ENCODE measurements at regions not wholly inside any gene's neighbourhood (a gene's known extent, or its start where the extent isn't known, plus 50 kb on each side); places are given as distances from the start of the nearest gene placed in this dataset.

DNA sequence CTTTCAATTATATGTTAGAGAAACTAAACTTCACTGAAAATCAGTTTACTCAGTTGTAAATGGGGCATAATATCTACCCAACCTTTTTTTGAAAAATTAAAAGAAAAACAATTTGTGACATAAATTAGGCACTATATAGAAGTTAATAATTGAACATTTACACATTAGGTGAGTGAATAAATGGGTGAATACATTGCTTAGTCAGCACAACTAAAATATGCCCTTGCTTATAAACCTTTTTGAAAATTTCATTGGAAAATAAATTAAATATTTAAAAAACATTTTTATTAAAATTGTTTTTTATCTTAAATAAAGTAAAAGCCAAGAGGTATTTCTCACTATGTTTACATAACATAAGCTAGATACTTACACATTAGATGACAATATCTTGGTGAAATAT lies 994.5 kb upstream of the TENM4 start:
- intact Hi-C loops (cut with micrococcal nuclease; ENCODE audit: unreplicated experiment) (no loop called here), in situ Hi-C loops (cut with MboI) (no loop called here)
- TF ChIP-seq POLR2A (IDR thresholded peaks at IDR 0.05; ENCODE audit: low read depth, low read length), result no peak
- no peak for TF ChIP-seq RAD21 (IDR thresholded peaks at IDR 0.05; ENCODE audit: insufficient read depth, low read depth, low read length)

DNA sequence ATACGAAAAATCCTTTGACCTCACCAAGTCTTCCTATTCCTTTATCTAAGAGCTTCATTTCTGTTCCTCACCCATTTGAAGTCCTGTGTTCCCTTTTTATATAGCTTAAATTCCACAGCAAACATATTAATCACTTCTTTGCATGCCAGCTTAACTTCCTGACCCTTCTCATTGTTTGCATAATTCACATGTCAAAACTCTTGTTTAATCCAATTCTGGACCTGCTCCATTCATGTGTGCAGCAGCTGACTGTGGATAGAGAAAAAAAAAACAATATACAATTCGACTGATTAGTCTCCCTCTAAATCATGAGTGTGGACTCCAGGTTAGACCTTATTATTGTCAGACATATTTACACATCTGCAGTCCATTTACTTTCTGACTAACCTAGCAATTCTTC lies 991.2 kb upstream of the TENM4 start:
- H3K9me3 ChIP-seq (replicated peaks; ENCODE audit: control insufficient read depth, insufficient read depth, low read length), result no peaks in the 10 kb centered on the region
- H3K79me2 ChIP-seq (ENCODE audit: control insufficient read depth, insufficient read depth, low read length), result no peaks in the 10 kb centered on the region
- ChIA-PET RAD21 (ENCODE audit: unreplicated experiment) (no interaction called here), POLR2A (no interaction called here), SMC1A (ENCODE audit: uncharacterized antibody, unreplicated experiment) (interaction anchor here (1.0 kb wide), 1 partner anchor 16 kb away, joined by 3 read pairs; no protein-coding TSS in a partner anchor), CTCF (no interaction called here)
- no peaks in the 10 kb centered on the region for H4K20me1 ChIP-seq (ENCODE audit: control insufficient read depth, insufficient read depth)
- 21% methylated on average over 2 of the region's 2 CpGs for WGBS (ENCODE audit: insufficient coverage, insufficient replicate concordance, low lambda C conversion rate, missing lambda C conversion rate)
- no peak overlapping the region for H3K4me3 ChIP-seq
- H3K4me2 ChIP-seq (ENCODE audit: control insufficient read depth, insufficient read depth), result no peak overlapping the region
- intact Hi-C loops (cut with micrococcal nuclease; ENCODE audit: unreplicated experiment), result no loop called here
- H3K9ac ChIP-seq (ENCODE audit: control insufficient read depth, insufficient read depth, low read length), result no peak overlapping the region
- DNase-seq (ENCODE audit: low read depth, low spot score) (no peak), ATAC-seq (no peak), FAIRE-seq (no peak)
- H3K27me3 ChIP-seq (replicated peaks in 1 of 2; ENCODE audit: control insufficient read depth in 2 of 2, insufficient read depth in 2 of 2, low read length in 1 of 2), result no peaks in the 10 kb centered on the region
- H3K27ac ChIP-seq (ENCODE audit: control insufficient read depth, insufficient read depth), result no peak overlapping the region
- in situ Hi-C loops (cut with MboI), result no loop called here
- no peaks in the 10 kb centered on the region for H3K36me3 ChIP-seq (ENCODE audit: control insufficient read depth in 2 of 2, insufficient read depth in 2 of 2, low read length in 1 of 2)
- no TSS peak for BruUV-seq (replicated peaks)
- no peaks in the 10 kb centered on the region for H3K4me1 ChIP-seq (ENCODE audit: control insufficient read depth, insufficient read depth, low read length)
- no peak overlapping the region for H2AFZ ChIP-seq (ENCODE audit: control insufficient read depth, low read depth, low read length)
- TF ChIP-seq TBL1XR1 (IDR thresholded peaks at IDR 0.05; ENCODE audit: low read depth, low read length) (no peak), GATAD2B (conservative IDR thresholded peaks at IDR 0.05; ENCODE audit: low read depth) (no peak), HDAC2 (IDR thresholded peaks at IDR 0.05) (no peak), YY1 (IDR thresholded peaks at IDR 0.05; ENCODE audit: low read depth, low read length) (no peak), SMAD1 (IDR thresholded peaks at IDR 0.05; ENCODE audit: low read depth, partially characterized antibody) (no peak), RB1 (IDR thresholded peaks at IDR 0.05; ENCODE audit: borderline replicate concordance) (no peak), TCF3 (IDR thresholded peaks at IDR 0.05; ENCODE audit: borderline replicate concordance, insufficient read depth, low read depth, low read length) (no peak), BHLHE40 (IDR thresholded peaks at IDR 0.05; ENCODE audit: borderline replicate concordance in 1 of 2, low read depth in 2 of 2, low read length in 1 of 2) (no peak), KLF5 (IDR thresholded peaks at IDR 0.05; ENCODE audit: partially characterized antibody) (no peak)
- TF ChIP-seq, protein P1, sequence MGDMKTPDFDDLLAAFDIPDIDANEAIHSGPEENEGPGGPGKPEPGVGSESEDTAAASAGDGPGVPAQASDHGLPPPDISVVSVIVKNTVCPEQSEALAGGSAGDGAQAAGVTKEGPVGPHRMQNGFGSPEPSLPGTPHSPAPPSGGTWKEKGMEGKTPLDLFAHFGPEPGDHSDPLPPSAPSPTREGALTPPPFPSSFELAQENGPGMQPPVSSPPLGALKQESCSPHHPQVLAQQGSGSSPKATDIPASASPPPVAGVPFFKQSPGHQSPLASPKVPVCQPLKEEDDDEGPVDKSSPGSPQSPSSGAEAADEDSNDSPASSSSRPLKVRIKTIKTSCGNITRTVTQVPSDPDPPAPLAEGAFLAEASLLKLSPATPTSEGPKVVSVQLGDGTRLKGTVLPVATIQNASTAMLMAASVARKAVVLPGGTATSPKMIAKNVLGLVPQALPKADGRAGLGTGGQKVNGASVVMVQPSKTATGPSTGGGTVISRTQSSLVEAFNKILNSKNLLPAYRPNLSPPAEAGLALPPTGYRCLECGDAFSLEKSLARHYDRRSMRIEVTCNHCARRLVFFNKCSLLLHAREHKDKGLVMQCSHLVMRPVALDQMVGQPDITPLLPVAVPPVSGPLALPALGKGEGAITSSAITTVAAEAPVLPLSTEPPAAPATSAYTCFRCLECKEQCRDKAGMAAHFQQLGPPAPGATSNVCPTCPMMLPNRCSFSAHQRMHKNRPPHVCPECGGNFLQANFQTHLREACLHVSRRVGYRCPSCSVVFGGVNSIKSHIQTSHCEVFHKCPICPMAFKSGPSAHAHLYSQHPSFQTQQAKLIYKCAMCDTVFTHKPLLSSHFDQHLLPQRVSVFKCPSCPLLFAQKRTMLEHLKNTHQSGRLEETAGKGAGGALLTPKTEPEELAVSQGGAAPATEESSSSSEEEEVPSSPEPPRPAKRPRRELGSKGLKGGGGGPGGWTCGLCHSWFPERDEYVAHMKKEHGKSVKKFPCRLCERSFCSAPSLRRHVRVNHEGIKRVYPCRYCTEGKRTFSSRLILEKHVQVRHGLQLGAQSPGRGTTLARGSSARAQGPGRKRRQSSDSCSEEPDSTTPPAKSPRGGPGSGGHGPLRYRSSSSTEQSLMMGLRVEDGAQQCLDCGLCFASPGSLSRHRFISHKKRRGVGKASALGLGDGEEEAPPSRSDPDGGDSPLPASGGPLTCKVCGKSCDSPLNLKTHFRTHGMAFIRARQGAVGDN (IDR thresholded peaks at IDR 0.05), result no peak
- TF ChIP-seq, protein P2, sequence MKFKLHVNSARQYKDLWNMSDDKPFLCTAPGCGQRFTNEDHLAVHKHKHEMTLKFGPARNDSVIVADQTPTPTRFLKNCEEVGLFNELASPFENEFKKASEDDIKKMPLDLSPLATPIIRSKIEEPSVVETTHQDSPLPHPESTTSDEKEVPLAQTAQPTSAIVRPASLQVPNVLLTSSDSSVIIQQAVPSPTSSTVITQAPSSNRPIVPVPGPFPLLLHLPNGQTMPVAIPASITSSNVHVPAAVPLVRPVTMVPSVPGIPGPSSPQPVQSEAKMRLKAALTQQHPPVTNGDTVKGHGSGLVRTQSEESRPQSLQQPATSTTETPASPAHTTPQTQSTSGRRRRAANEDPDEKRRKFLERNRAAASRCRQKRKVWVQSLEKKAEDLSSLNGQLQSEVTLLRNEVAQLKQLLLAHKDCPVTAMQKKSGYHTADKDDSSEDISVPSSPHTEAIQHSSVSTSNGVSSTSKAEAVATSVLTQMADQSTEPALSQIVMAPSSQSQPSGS (IDR thresholded peaks at IDR 0.05; ENCODE audit: low read length), result no peak

More for the DNA sequence above, 994.5 kb upstream of the TENM4 start:
- H3K79me2 ChIP-seq (ENCODE audit: control insufficient read depth, insufficient read depth, low read length), result no peaks in the 10 kb centered on the region
- POLR2A ChIA-PET, result no interaction called here
- RAD21 ChIA-PET (ENCODE audit: unreplicated experiment), result no interaction called here
- H2AFZ ChIP-seq (ENCODE audit: control insufficient read depth, low read depth, low read length), result no peak overlapping the region
- H3K4me2 ChIP-seq (ENCODE audit: control insufficient read depth, insufficient read depth), result no peak overlapping the region
- H3K36me3 ChIP-seq (ENCODE audit: control insufficient read depth in 2 of 2, insufficient read depth in 2 of 2, low read length in 1 of 2), result no peaks in the 10 kb centered on the region
- no TSS peak for BruUV-seq (replicated peaks)
- ATAC-seq, result no peak
- H4K20me1 ChIP-seq (ENCODE audit: control insufficient read depth, insufficient read depth), result no peaks in the 10 kb centered on the region
- no peak overlapping the region for H3K27ac ChIP-seq (ENCODE audit: control insufficient read depth, insufficient read depth)
- SMC1A ChIA-PET (ENCODE audit: uncharacterized antibody, unreplicated experiment), result no interaction called here
- CTCF ChIA-PET, result interaction anchor here (0.7 kb wide), 1 partner anchor 217 kb away, joined by 3 read pairs; no protein-coding TSS in a partner anchor
- no peaks in the 10 kb centered on the region for H3K9me3 ChIP-seq (replicated peaks; ENCODE audit: control insufficient read depth, insufficient read depth, low read length)
- no peak for DNase-seq (ENCODE audit: low read depth, low spot score)
- H3K27me3 ChIP-seq (replicated peaks in 1 of 2; ENCODE audit: control insufficient read depth in 2 of 2, insufficient read depth in 2 of 2, low read length in 1 of 2), result no peaks in the 10 kb centered on the region
- no peak overlapping the region for H3K9ac ChIP-seq (ENCODE audit: control insufficient read depth, insufficient read depth, low read length)
- H3K4me3 ChIP-seq, result no peak overlapping the region
- FAIRE-seq, result no peak
- no peaks in the 10 kb centered on the region for H3K4me1 ChIP-seq (ENCODE audit: control insufficient read depth, insufficient read depth, low read length)
